LNCaP clone FGC (cell line): ENCODE measurements at regions not wholly inside any gene's neighbourhood (a gene's known extent, or its start where the extent isn't known, plus 50 kb on each side); places are given as distances from the start of the nearest gene placed in this dataset.

Experiments used
- DNase-seq: peaks from one replicate; pipeline ENCODE4 v3.0.0-alpha.2; 2011; ENCODE audit warnings: low read depth
- H3K4me3 ChIP-seq: 2 replicates; pipeline ENCODE4 v1.5.1; 2011; ENCODE audit warnings: mild to moderate bottlenecking, low read depth, low read length, control low read depth
- CTCF ChIP-seq: IDR thresholded peaks from 2 replicates; pipeline ENCODE4 v1.5.1; 2012; ENCODE audit warnings: mild to moderate bottlenecking; ENCODE audit not compliant: control insufficient read depth, insufficient read depth; ENCODE audit errors: extremely low read depth

- peak; percentile 75 for TF ChIP-seq CTCF
- peak; percentile 76 for DNase-seq
- H3K4me3 ChIP-seq, result no peak overlapping the region
These were observed 110.4 kb upstream of the LIFR start for GRCh38 chr5:38666668-38667498.

GRCh38 chr5:38667499-38667776, 111.0 kb upstream of the LIFR start:
- TF ChIP-seq CTCF, result no peak
- no peak overlapping the region for H3K4me3 ChIP-seq
- DNase-seq, result no peak

- no peak overlapping the region for H3K4me3 ChIP-seq
- DNase-seq, result no peak
- TF ChIP-seq CTCF, result no peak
These were observed 113.0 kb upstream of the LIFR start for GRCh38 chr5:38669361-38669880.

- TF ChIP-seq CTCF, result no peak
- DNase-seq, result no peak
- no peak overlapping the region for H3K4me3 ChIP-seq
These were observed 113.6 kb upstream of the LIFR start for GRCh38 chr5:38670066-38670465.

- DNase-seq, result no peak
- no peak overlapping the region for H3K4me3 ChIP-seq
- no peak for TF ChIP-seq CTCF
These were observed 114.4 kb upstream of the LIFR start for GRCh38 chr5:38670878-38671277.

GRCh38 chr5:38672059-38672788, 115.8 kb upstream of the LIFR start:
- no peak for DNase-seq
- TF ChIP-seq CTCF, result no peak

More at GRCh38 chr5:38672059-38672788, 115.8 kb upstream of the LIFR start:
- no peak overlapping the region for H3K4me3 ChIP-seq
